ENCODE measurements at regions not wholly inside any gene's neighbourhood (a gene's known extent, or its start where the extent isn't known, plus 50 kb on each side); places are given as distances from the start of the nearest gene placed in this dataset.

DNA sequence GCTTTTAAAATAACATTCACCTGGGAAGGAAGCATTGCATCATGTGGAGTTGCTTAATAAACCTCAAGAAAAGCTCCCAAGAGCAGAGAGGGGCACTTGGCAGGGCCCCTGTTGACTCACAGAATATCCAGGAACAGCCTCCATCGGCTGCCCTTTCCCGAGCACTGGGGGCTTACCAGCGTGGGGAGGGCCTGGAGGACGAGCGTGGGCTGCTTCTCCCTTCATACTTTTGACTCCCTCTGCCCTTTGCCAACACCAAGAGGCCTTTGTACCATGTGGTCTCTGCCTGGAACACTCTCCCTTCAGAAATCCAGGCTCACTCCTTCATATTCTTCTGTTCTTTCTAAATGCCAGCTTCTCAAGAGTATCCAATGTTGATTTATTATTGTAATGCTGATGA lies 492.1 kb upstream of the TMEM132C start:
- DNase-seq (ENCODE audit: low spot score): no peak
- TF ChIP-seq, protein P1, sequence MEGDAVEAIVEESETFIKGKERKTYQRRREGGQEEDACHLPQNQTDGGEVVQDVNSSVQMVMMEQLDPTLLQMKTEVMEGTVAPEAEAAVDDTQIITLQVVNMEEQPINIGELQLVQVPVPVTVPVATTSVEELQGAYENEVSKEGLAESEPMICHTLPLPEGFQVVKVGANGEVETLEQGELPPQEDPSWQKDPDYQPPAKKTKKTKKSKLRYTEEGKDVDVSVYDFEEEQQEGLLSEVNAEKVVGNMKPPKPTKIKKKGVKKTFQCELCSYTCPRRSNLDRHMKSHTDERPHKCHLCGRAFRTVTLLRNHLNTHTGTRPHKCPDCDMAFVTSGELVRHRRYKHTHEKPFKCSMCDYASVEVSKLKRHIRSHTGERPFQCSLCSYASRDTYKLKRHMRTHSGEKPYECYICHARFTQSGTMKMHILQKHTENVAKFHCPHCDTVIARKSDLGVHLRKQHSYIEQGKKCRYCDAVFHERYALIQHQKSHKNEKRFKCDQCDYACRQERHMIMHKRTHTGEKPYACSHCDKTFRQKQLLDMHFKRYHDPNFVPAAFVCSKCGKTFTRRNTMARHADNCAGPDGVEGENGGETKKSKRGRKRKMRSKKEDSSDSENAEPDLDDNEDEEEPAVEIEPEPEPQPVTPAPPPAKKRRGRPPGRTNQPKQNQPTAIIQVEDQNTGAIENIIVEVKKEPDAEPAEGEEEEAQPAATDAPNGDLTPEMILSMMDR (IDR thresholded peaks at IDR 0.05; ENCODE audit: extremely low read depth, insufficient read depth, missing control alignments): no peak
- in situ Hi-C loops (cut with MboI; ENCODE audit: low pct_unique_long_range_greater_than_20kb, low sequenced_read_pairs, unreplicated experiment): no loop called here

DNA sequence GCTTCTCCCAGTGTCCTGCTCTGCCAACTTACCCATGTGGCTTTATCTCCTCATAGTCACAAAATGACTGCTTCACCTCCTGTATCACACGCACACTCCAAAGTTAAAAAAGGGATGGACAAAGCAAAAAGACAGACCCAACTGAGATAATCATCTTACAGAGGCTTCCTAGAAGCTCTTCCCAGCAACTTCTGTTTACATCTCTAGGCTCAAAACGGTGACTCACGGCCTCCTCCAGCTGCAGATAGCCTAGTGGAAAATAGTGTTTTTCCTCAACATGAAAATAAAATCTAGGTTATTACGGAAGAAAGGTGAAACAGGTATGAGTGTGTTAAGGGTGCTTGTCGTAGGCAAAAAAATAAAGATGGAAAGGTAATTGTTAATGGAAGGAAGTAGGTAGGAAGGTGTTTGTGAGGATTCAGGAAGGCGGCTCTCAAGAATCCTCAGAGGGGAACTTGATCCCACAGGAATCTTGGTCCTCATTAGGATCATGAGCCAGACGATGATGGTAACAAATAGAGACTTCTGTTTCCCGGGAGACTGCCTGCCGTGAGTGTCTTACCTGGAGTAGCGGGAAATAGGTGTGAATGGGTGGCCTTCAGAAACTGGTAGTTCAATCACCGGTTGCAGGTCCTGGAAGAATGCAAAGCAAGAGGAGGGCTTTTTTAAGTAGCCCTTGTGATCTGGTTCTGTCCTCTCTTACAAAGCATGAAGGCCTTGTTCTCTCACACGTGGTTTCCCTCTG lies 487.5 kb upstream of the TMEM132C start:
- DNase-seq (ENCODE audit: low spot score): no peak
- TF ChIP-seq, protein P1 (IDR thresholded peaks at IDR 0.05; ENCODE audit: extremely low read depth, insufficient read depth, missing control alignments): no peak
- in situ Hi-C loops (cut with MboI; ENCODE audit: low pct_unique_long_range_greater_than_20kb, low sequenced_read_pairs, unreplicated experiment): no loop called here

DNA sequence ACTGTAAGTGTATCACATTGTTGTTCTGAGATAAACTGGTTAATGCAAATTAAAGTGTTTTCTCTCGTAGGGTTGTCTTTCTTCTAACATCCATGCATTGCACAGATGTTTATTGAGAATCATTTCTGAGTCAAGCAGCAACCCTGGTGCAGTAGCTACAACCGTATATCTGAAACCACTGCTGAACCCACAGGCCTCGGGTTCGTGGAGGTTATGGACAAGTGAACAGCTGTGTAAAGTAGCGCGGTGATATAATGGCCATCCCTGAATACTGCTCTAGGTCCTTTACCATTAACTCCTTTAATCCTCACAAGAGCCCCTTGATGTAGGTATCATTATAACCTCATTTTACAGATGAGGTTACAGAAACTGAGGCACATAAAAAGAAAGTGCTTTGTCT lies 486.1 kb upstream of the TMEM132C start:
- no peak for DNase-seq (ENCODE audit: low spot score)
- in situ Hi-C loops (cut with MboI; ENCODE audit: low pct_unique_long_range_greater_than_20kb, low sequenced_read_pairs, unreplicated experiment): no loop called here

DNA sequence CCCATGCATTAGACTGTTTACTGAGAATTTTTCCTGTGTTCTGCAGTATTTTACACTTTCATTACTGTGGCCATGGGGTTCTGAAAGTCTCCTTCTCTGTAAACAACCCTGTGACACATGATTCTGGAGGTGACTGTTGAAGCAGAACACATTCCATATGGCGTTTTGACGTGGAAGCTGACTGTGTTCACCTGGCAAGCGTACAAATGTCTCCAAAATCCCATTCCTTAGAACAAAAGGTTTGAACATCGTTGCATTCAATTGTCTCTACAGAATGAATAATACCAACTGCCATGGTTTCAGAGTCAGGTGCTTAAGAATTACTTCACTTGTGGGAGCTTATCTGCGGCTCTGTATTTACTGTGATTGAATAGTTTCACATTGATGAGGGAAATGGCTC lies 485.6 kb upstream of the TMEM132C start:
- in situ Hi-C loops (cut with MboI; ENCODE audit: low pct_unique_long_range_greater_than_20kb, low sequenced_read_pairs, unreplicated experiment): no loop called here
- TF ChIP-seq, protein P1 (IDR thresholded peaks at IDR 0.05; ENCODE audit: extremely low read depth, insufficient read depth, missing control alignments): no peak
- no peak for DNase-seq (ENCODE audit: low spot score)

More for the DNA sequence above, 486.1 kb upstream of the TMEM132C start:
- TF ChIP-seq, protein P1 (IDR thresholded peaks at IDR 0.05; ENCODE audit: extremely low read depth, insufficient read depth, missing control alignments): no peak

DNA sequence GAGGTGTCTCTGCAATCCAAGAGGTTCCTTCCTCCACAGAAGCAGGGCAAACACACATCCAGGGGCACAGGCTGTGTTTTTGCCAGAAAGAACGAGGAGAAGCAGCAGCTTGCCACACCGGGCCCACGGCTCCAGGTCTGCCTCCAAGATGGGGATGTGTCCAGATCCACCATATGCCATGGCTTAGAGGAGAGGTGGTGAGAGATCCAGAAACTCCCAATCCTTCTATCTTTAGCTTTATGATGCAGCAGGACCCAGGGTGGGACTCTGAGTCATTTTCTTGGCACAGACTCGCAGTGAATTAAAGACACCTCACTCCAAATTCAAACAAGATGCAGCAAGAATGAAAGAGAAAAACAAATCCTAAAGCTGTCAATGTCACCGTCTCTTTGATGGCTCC lies 481.4 kb upstream of the TMEM132C start:
- no peak for DNase-seq (ENCODE audit: low spot score)
- TF ChIP-seq, protein P1 (IDR thresholded peaks at IDR 0.05; ENCODE audit: extremely low read depth, insufficient read depth, missing control alignments): no peak
- in situ Hi-C loops (cut with MboI; ENCODE audit: low pct_unique_long_range_greater_than_20kb, low sequenced_read_pairs, unreplicated experiment): no loop called here

DNA sequence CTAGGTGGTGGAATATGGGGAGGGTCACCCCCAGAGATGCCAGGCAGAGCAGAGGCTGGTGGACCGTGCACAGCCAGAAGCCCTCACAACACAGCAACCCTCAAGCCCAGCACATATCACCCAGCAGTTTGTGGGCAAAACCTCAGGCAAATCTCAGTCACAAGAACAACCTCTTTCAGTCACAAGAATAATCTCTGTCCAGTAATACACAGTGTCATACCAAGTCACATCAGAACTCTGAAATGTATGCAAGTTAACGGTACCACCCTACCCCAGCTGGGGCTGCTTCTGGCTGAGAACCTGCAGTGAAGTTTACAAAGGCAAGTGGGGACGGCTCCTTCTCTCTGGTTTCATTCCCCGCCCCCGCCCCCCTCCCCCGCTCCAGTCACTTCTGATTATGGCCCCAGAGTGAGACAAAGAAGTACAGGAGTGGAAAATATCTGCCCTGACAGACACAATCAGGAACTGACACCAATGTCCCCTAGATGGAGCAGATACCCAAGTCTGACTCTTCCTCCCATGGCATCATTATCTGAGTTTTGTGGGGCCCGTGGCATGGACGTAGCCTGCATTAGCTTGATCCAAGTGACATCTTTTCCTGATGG lies 480.9 kb upstream of the TMEM132C start:
- in situ Hi-C loops (cut with MboI; ENCODE audit: low pct_unique_long_range_greater_than_20kb, low sequenced_read_pairs, unreplicated experiment): no loop called here
- no peak for DNase-seq (ENCODE audit: low spot score)
- TF ChIP-seq, protein P1 (IDR thresholded peaks at IDR 0.05; ENCODE audit: extremely low read depth, insufficient read depth, missing control alignments): no peak

Data from GM13977 (cell line).